Stimulated activated naive CD8-positive, alpha-beta T cell treated with anti-CD3 and anti-CD28 coated beads, Interleukin-15, Interleukin-2, amounts not matched to agents 100 ng/mL and 50 ng/mL, for 24 hours (primary cell): ENCODE measurements at regions not wholly inside any gene's neighbourhood (a gene's known extent, or its start where the extent isn't known, plus 50 kb on each side); places are given as distances from the start of the nearest gene placed in this dataset.
"Not testable (repeated sequence)": the region's sequence is repeated elsewhere in the genome, so short reads cannot be mapped to it uniquely, and the experiment has no call there.

Experiments used
- H3K27ac Mint-ChIP-seq: one replicate; pipeline ENCODE4 v1.8.0; 2021; ENCODE audit warnings: mild to moderate bottlenecking, mixed read lengths
- H3K27me3 Mint-ChIP-seq: one replicate; pipeline ENCODE4 v1.8.0; 2021; ENCODE audit warnings: mixed read lengths
- H3K36me3 Mint-ChIP-seq: one replicate; pipeline ENCODE4 v1.8.0; 2021; ENCODE audit warnings: low read depth, mixed read lengths
- H3K4me1 Mint-ChIP-seq: one replicate; pipeline ENCODE4 v1.8.0; 2021; ENCODE audit warnings: low read depth, mixed read lengths
- H3K4me3 Mint-ChIP-seq: one replicate; pipeline ENCODE4 v1.8.0; 2021; ENCODE audit warnings: mild to moderate bottlenecking, mixed read lengths
- H3K9me3 Mint-ChIP-seq: one replicate; pipeline ENCODE4 v1.8.0; 2021; ENCODE audit warnings: mixed read lengths

GRCh38 chr2:195586062-195586714, 70.8 kb upstream of the SLC39A10 start:
- no peak overlapping the region for H3K27ac Mint-ChIP-seq
- no peaks in the 10 kb centered on the region for H3K36me3 Mint-ChIP-seq
- H3K4me3 Mint-ChIP-seq = no peak overlapping the region
- peaks cover 8% of the 10 kb centered on the region for H3K4me1 Mint-ChIP-seq
- no peaks in the 10 kb centered on the region for H3K9me3 Mint-ChIP-seq
- H3K27me3 Mint-ChIP-seq = no peaks in the 10 kb centered on the region

- Mint-ChIP-seq H3K27ac (no peak overlapping the region), H3K27me3 (no peaks in the 10 kb centered on the region), H3K4me1 (peaks cover 27% of the 10 kb centered on the region), H3K9me3 (no peaks in the 10 kb centered on the region), H3K4me3 (no peak overlapping the region), H3K36me3 (no peaks in the 10 kb centered on the region)
Observed at GRCh38 chr2:195582188-195582587, 74.8 kb upstream of the SLC39A10 start.

- H3K4me3 Mint-ChIP-seq = no peak overlapping the region
- peaks cover 46% of the 10 kb centered on the region for H3K4me1 Mint-ChIP-seq
- H3K27ac Mint-ChIP-seq = peak overlapping the region; percentile 69
- H3K36me3 Mint-ChIP-seq = no peaks in the 10 kb centered on the region
- H3K9me3 Mint-ChIP-seq = no peaks in the 10 kb centered on the region
- no peaks in the 10 kb centered on the region for H3K27me3 Mint-ChIP-seq
Observed at GRCh38 chr2:195579776-195580555, 77.1 kb upstream of the SLC39A10 start.

GRCh38 chr2:195575879-195576401, 81.1 kb upstream of the SLC39A10 start:
- Mint-ChIP-seq H3K27me3 (no peaks in the 10 kb centered on the region), H3K9me3 (peaks cover 3% of the 10 kb centered on the region), H3K4me3 (peak overlapping the region; percentile 49), H3K4me1 (peaks cover 60% of the 10 kb centered on the region), H3K36me3 (no peaks in the 10 kb centered on the region), H3K27ac (peak overlapping the region; percentile 60)

GRCh38 chr2:195575016-195575415, 82.0 kb upstream of the SLC39A10 start:
- Mint-ChIP-seq H3K9me3 (peaks cover 3% of the 10 kb centered on the region), H3K4me1 (peaks cover 53% of the 10 kb centered on the region), H3K4me3 (no peak overlapping the region), H3K36me3 (no peaks in the 10 kb centered on the region), H3K27ac (no peak overlapping the region), H3K27me3 (no peaks in the 10 kb centered on the region)

GRCh38 chr2:195574312-195574711, 82.7 kb upstream of the SLC39A10 start:
- H3K27ac Mint-ChIP-seq = no peak overlapping the region
- peaks cover 3% of the 10 kb centered on the region for H3K9me3 Mint-ChIP-seq
- H3K36me3 Mint-ChIP-seq = no peaks in the 10 kb centered on the region
- H3K4me3 Mint-ChIP-seq = no peak overlapping the region
- H3K4me1 Mint-ChIP-seq = peaks cover 53% of the 10 kb centered on the region
- H3K27me3 Mint-ChIP-seq = no peaks in the 10 kb centered on the region

- Mint-ChIP-seq H3K9me3 (peaks cover 3% of the 10 kb centered on the region), H3K27me3 (no peaks in the 10 kb centered on the region), H3K4me1 (peaks cover 50% of the 10 kb centered on the region), H3K27ac (no peak overlapping the region), H3K36me3 (no peaks in the 10 kb centered on the region), H3K4me3 (no peak overlapping the region)
Observed at GRCh38 chr2:195572895-195573683, 83.9 kb upstream of the SLC39A10 start.

- H3K9me3 Mint-ChIP-seq = peaks cover 3% of the 10 kb centered on the region
- no peaks in the 10 kb centered on the region for H3K27me3 Mint-ChIP-seq
- H3K4me3 Mint-ChIP-seq = no peak overlapping the region
- H3K27ac Mint-ChIP-seq = no peak overlapping the region
- no peaks in the 10 kb centered on the region for H3K36me3 Mint-ChIP-seq
- peaks cover 29% of the 10 kb centered on the region for H3K4me1 Mint-ChIP-seq
Observed at GRCh38 chr2:195570329-195570728, 86.7 kb upstream of the SLC39A10 start.

GRCh38 chr2:195569255-195569654, 87.8 kb upstream of the SLC39A10 start:
- no peak overlapping the region for H3K4me3 Mint-ChIP-seq
- peaks cover 28% of the 10 kb centered on the region for H3K4me1 Mint-ChIP-seq
- H3K27ac Mint-ChIP-seq = no peak overlapping the region

GRCh38 chr2:195564625-195565135, 92.3 kb upstream of the SLC39A10 start:
- not testable (repeated sequence) for H3K9me3 Mint-ChIP-seq, H3K27me3 Mint-ChIP-seq, H3K27ac Mint-ChIP-seq, H3K4me3 Mint-ChIP-seq, H3K36me3 Mint-ChIP-seq
- H3K4me1 Mint-ChIP-seq = peaks cover 56% of the 10 kb centered on the region

More at GRCh38 chr2:195569255-195569654, 87.8 kb upstream of the SLC39A10 start:
- Mint-ChIP-seq H3K36me3 (no peaks in the 10 kb centered on the region), H3K9me3 (peaks cover 3% of the 10 kb centered on the region), H3K27me3 (no peaks in the 10 kb centered on the region)

- Mint-ChIP-seq H3K9me3 (peaks cover under 1% of the 10 kb centered on the region), H3K36me3 (no peaks in the 10 kb centered on the region), H3K27ac (peak overlapping the region; percentile 79), H3K4me3 (peak overlapping the region; percentile 52), H3K4me1 (peaks cover 56% of the 10 kb centered on the region), H3K27me3 (no peaks in the 10 kb centered on the region)
Observed at GRCh38 chr2:195563857-195564512, 93.0 kb upstream of the SLC39A10 start.

- H3K4me1 Mint-ChIP-seq = peaks cover 64% of the 10 kb centered on the region
- peak overlapping the region; percentile 74 for H3K27ac Mint-ChIP-seq
- no peaks in the 10 kb centered on the region for H3K36me3 Mint-ChIP-seq
- H3K27me3 Mint-ChIP-seq = no peaks in the 10 kb centered on the region
- peaks cover 6% of the 10 kb centered on the region for H3K9me3 Mint-ChIP-seq
- H3K4me3 Mint-ChIP-seq = peak overlapping the region; percentile 60
Observed at GRCh38 chr2:195562570-195563566, 94.2 kb upstream of the SLC39A10 start.

- Mint-ChIP-seq H3K27ac (peak overlapping the region; percentile 90), H3K9me3 (peaks cover 6% of the 10 kb centered on the region), H3K36me3 (no peaks in the 10 kb centered on the region), H3K4me1 (peaks cover 76% of the 10 kb centered on the region), H3K4me3 (peak overlapping the region; percentile 67), H3K27me3 (no peaks in the 10 kb centered on the region)
Observed at GRCh38 chr2:195561116-195561921, 95.7 kb upstream of the SLC39A10 start.
